GM19239 (cell line): ENCODE measurements at regions not wholly inside any gene's neighbourhood (a gene's known extent, or its start where the extent isn't known, plus 50 kb on each side); places are given as distances from the start of the nearest gene placed in this dataset.

ENCODE experiments used
- DNase-seq: peaks from one replicate; pipeline ENCODE4 v3.0.0; 2011; ENCODE audit warnings: low spot score; ENCODE audit not compliant: insufficient read length
- FAIRE-seq: peaks from 2 replicates; lab custom pipeline; 2011; peaks lifted over from hg19 to GRCh38; lab: Jason Lieb, UNC

GRCh38 chr1:81499487-81499886 is 301.2 kb upstream of the ADGRL2 start:
- no peak for FAIRE-seq

GRCh38 chr1:81498471-81499462 is 302.0 kb upstream of the ADGRL2 start:
- DNase-seq, result no peak
- no peak for FAIRE-seq

More at GRCh38 chr1:81499487-81499886, 301.2 kb upstream of the ADGRL2 start:
- DNase-seq, result no peak

GRCh38 chr1:81496349-81496748 is 304.4 kb upstream of the ADGRL2 start:
- FAIRE-seq (no peak), DNase-seq (no peak)

GRCh38 chr1:81493102-81493869 is 307.4 kb upstream of the ADGRL2 start:
- DNase-seq (no peak), FAIRE-seq (no peak)

- FAIRE-seq, result no peak
- DNase-seq, result no peak
Measured at GRCh38 chr1:81492628-81493027, 308.1 kb upstream of the ADGRL2 start.

- no peak for FAIRE-seq
- DNase-seq, result no peak
Measured at GRCh38 chr1:81490614-81491013, 310.1 kb upstream of the ADGRL2 start.

- no peak for DNase-seq
- no peak for FAIRE-seq
Measured at GRCh38 chr1:81489372-81489934, 311.3 kb upstream of the ADGRL2 start.

- FAIRE-seq (no peak), DNase-seq (no peak)
Measured at GRCh38 chr1:81484284-81484683, 316.4 kb upstream of the ADGRL2 start.

- no peak for FAIRE-seq
- DNase-seq, result no peak
Measured at GRCh38 chr1:81478219-81478618, 322.5 kb upstream of the ADGRL2 start.

GRCh38 chr1:81477710-81478109 is 323.0 kb upstream of the ADGRL2 start:
- no peak for DNase-seq

GRCh38 chr1:81472387-81472786 is 328.3 kb upstream of the ADGRL2 start:
- DNase-seq (no peak), FAIRE-seq (no peak)

More at GRCh38 chr1:81477710-81478109, 323.0 kb upstream of the ADGRL2 start:
- no peak for FAIRE-seq

GRCh38 chr1:81471255-81471654 is 329.5 kb upstream of the ADGRL2 start:
- DNase-seq (no peak), FAIRE-seq (no peak)

GRCh38 chr1:81470275-81470674 is 330.5 kb upstream of the ADGRL2 start:
- FAIRE-seq, result no peak
- no peak for DNase-seq

- DNase-seq (no peak), FAIRE-seq (no peak)
Measured at GRCh38 chr1:81467383-81467782, 333.4 kb upstream of the ADGRL2 start.

GRCh38 chr1:81466961-81467360 is 333.8 kb upstream of the ADGRL2 start:
- FAIRE-seq, result no peak
- no peak for DNase-seq

GRCh38 chr1:81463936-81464837 is 336.5 kb upstream of the ADGRL2 start:
- no peak for DNase-seq
- FAIRE-seq, result no peak

- FAIRE-seq (no peak), DNase-seq (no peak)
Measured at GRCh38 chr1:81459043-81459442, 341.7 kb upstream of the ADGRL2 start.

- DNase-seq, result no peak
- no peak for FAIRE-seq
Measured at GRCh38 chr1:81458186-81458585, 342.5 kb upstream of the ADGRL2 start.

- FAIRE-seq, result no peak
- DNase-seq, result no peak
Measured at GRCh38 chr1:81455481-81455880, 345.3 kb upstream of the ADGRL2 start.

- no peak for FAIRE-seq
- DNase-seq, result no peak
Measured at GRCh38 chr1:81453971-81454370, 346.8 kb upstream of the ADGRL2 start.
